Ovary (tissue), 7 donors: ENCODE measurements at regions not wholly inside any gene's neighbourhood (a gene's known extent, or its start where the extent isn't known, plus 50 kb on each side); places are given as distances from the start of the nearest gene placed in this dataset.

Experiments used
- DNase-seq, 5 donors: peaks; one replicate each; pipeline ENCODE4 v3.0.0-alpha.2; 2019 to 2020
- H3K27ac ChIP-seq, 2 donors: fragments of 200-600 bp; one replicate each; pipeline versions ENCODE4 v1.5.1 to v1.8.0; 2019 to 2022
- H3K27me3 ChIP-seq: fragments of 200-600 bp; one replicate; pipeline ENCODE4 v1.8.0; 2022
- H3K36me3 ChIP-seq: fragments of 200-600 bp; sonication (generic); one replicate; pipeline ENCODE4 v1.5.1; 2019
- H3K4me1 ChIP-seq: one replicate; pipeline ENCODE4 v1.8.1; 2013; ENCODE audit warnings: mild to moderate bottlenecking, moderate library complexity; ENCODE audit not compliant: insufficient read depth
- H3K4me3 ChIP-seq: fragments of 200-600 bp; sonication (generic); one replicate; pipeline ENCODE4 v1.5.1; 2017
- H3K9me3 ChIP-seq, 2 donors: fragments of 200-600 bp in 1 of 2; sonication (generic) in 1 of 2; one replicate each; pipeline versions ENCODE4 v1.5.1 to v1.8.1; 2013 to 2019; ENCODE audit warnings: mild to moderate bottlenecking in 1 of 2, moderate library complexity in 1 of 2
- CTCF ChIP-seq, 3 donors: fragments of 450-650 bp in 2 of 3; fragments of 200-600 bp in 1 of 3; IDR thresholded peaks; one replicate each; pipeline versions ENCODE4 v1.5.1 to v1.8.0; 2016 to 2022; ENCODE audit warnings: antibody characterized with exemption in 3 of 3, mild to moderate bottlenecking in 1 of 3
- EP300 ChIP-seq: sonication (generic); formaldehyde crosslinking; IDR thresholded peaks from one replicate; pipeline ENCODE4 v1.6.1; 2017; ENCODE audit warnings: antibody characterized with exemption
- POLR2A ChIP-seq: fragments of 450-650 bp; IDR thresholded peaks from one replicate; pipeline ENCODE4 v1.6.1; 2017; ENCODE audit warnings: antibody characterized with exemption, mild to moderate bottlenecking, moderate library complexity
- WGBS, 3 donors: extraction: QIAGEN DNeasy Blood & Tissue Kit in 1 of 3; methylation state at CpG; one replicate each; pipeline versions ENCODE4 v1.1.5 to v1.1.7; 2013 to 2017; 5-methylcytosine and 5-hydroxymethylcytosine counted together
- intact Hi-C, 4 donors: fragments of 100-400 bp; cut with DNase I; formaldehyde crosslinking; loops; one replicate each; pipeline versions ENCODE4 v1.11.0 to v1.15.1; 2022 to 2023
- donor health status: DM: no; HTN: no; CAD: no; lungs with moderate emphysema.
- donor health status: DM: no; HTN: no; CAD: no.
- donor health status: Bipolar disorder and iron deficiency.
- donor health status: DM: no; HTN: no; CAD: no.
- donor health status: DM: yes; HTN: yes; CAD: no.

- Histone ChIP-seq H3K9me3 (no peaks in the 10 kb centered on the region), H3K27ac (no peak overlapping the region), H3K4me3 (no peak overlapping the region), H3K4me1 (no peaks in the 10 kb centered on the region), H3K27me3 (no peaks in the 10 kb centered on the region), H3K36me3 (no peaks in the 10 kb centered on the region)
- TF ChIP-seq CTCF (IDR thresholded peaks at IDR 0.05), result no peak
- TF ChIP-seq POLR2A, result no peak
- TF ChIP-seq EP300, result no peak
- intact Hi-C loops, result no loop called here
- WGBS, 3 donors, result 92 to 97% (median 93%) methylated on average over 3 of the region's 3 CpGs
- DNase-seq, result no peak
Measured at GRCh38 chr5:135181653-135182052, 147.6 kb upstream of the PITX1 start.

GRCh38 chr5:135179308-135179980, 145.4 kb upstream of the PITX1 start:
- Histone ChIP-seq H3K36me3 (no peaks in the 10 kb centered on the region), H3K4me3 (no peak overlapping the region), H3K4me1 (no peaks in the 10 kb centered on the region), H3K9me3 (no peaks in the 10 kb centered on the region), H3K27ac (no peak overlapping the region), H3K27me3 (no peaks in the 10 kb centered on the region)
- TF ChIP-seq EP300 (no peak), POLR2A (no peak), CTCF (IDR thresholded peaks at IDR 0.05) (no peak)
- intact Hi-C loops, result no loop called here
- WGBS, 3 donors, result 49 to 65% (median 52%) methylated on average over 11 of the region's 11 CpGs
- no peak for DNase-seq

- WGBS, 3 donors, result 69 to 75% (median 73%) methylated on average over 14 of the region's 14 CpGs
- Histone ChIP-seq H3K36me3 (no peaks in the 10 kb centered on the region), H3K9me3 (no peaks in the 10 kb centered on the region), H3K4me3 (no peak overlapping the region), H3K4me1 (no peaks in the 10 kb centered on the region), H3K27me3 (no peaks in the 10 kb centered on the region), H3K27ac (no peak overlapping the region)
- TF ChIP-seq CTCF (IDR thresholded peaks at IDR 0.05) (no peak), EP300 (no peak), POLR2A (no peak)
- no peak for DNase-seq
- intact Hi-C loops, result no loop called here
Measured at GRCh38 chr5:135178476-135179155, 144.6 kb upstream of the PITX1 start.

GRCh38 chr5:135177591-135177990, 143.6 kb upstream of the PITX1 start:
- TF ChIP-seq CTCF (IDR thresholded peaks at IDR 0.05), result no peak
- no peak for TF ChIP-seq EP300
- no peak for TF ChIP-seq POLR2A
- 80 to 86% (median 81%) methylated on average over 4 of the region's 4 CpGs for WGBS, 3 donors
- intact Hi-C loops, result no loop called here
- no peak overlapping the region for H3K27ac ChIP-seq
- H3K27me3 ChIP-seq, result no peaks in the 10 kb centered on the region
- H3K9me3 ChIP-seq, result no peaks in the 10 kb centered on the region
- H3K4me3 ChIP-seq, result no peak overlapping the region
- no peaks in the 10 kb centered on the region for H3K4me1 ChIP-seq
- no peak for DNase-seq
- no peaks in the 10 kb centered on the region for H3K36me3 ChIP-seq
